ENCODE measurements at regions not wholly inside any gene's neighbourhood (a gene's known extent, or its start where the extent isn't known, plus 50 kb on each side); places are given as distances from the start of the nearest gene placed in this dataset.

- TF ChIP-seq CTCF (conservative IDR thresholded peaks at IDR 0.05; ENCODE audit: low read depth, low read length), result no peak
- TF ChIP-seq CEBPB (IDR thresholded peaks at IDR 0.05; ENCODE audit: low read depth, low read length), result no peak
- TF ChIP-seq RAD21 (IDR thresholded peaks at IDR 0.05; ENCODE audit: low read length), result no peak
- TF ChIP-seq MXI1 (IDR thresholded peaks at IDR 0.05; ENCODE audit: borderline replicate concordance, low read depth, low read length), result no peak
- TF ChIP-seq, protein P1, sequence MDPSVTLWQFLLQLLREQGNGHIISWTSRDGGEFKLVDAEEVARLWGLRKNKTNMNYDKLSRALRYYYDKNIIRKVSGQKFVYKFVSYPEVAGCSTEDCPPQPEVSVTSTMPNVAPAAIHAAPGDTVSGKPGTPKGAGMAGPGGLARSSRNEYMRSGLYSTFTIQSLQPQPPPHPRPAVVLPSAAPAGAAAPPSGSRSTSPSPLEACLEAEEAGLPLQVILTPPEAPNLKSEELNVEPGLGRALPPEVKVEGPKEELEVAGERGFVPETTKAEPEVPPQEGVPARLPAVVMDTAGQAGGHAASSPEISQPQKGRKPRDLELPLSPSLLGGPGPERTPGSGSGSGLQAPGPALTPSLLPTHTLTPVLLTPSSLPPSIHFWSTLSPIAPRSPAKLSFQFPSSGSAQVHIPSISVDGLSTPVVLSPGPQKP (IDR thresholded peaks at IDR 0.05; ENCODE audit: borderline replicate concordance, low read depth, low read length), result no peak
- no peak for TF ChIP-seq RFX5 (IDR thresholded peaks at IDR 0.05; ENCODE audit: low read depth, low read length)
- TF ChIP-seq POLR2A (IDR thresholded peaks at IDR 0.05; ENCODE audit: low read depth, low read length), result no peak
- TF ChIP-seq MAZ (IDR thresholded peaks at IDR 0.05; ENCODE audit: borderline replicate concordance, low read depth, low read length), result no peak
- no peak for TF ChIP-seq CHD1 (IDR thresholded peaks at IDR 0.05; ENCODE audit: low read depth, low read length)
Measured at GRCh38 chr11:27229511-27230191, 133.4 kb downstream of the CCDC34 start.
